IPS-NIHi7 (cell line): ENCODE measurements at regions not wholly inside any gene's neighbourhood (a gene's known extent, or its start where the extent isn't known, plus 50 kb on each side); places are given as distances from the start of the nearest gene placed in this dataset.
"Not testable (repeated sequence)": the region's sequence is repeated elsewhere in the genome, so short reads cannot be mapped to it uniquely, and the experiment has no call there.

Experiments used
- DNase-seq: peaks from one replicate; pipeline ENCODE4 v3.0.0; 2012; ENCODE audit warnings: mixed read lengths; ENCODE audit errors: extremely low spot score

DNA sequence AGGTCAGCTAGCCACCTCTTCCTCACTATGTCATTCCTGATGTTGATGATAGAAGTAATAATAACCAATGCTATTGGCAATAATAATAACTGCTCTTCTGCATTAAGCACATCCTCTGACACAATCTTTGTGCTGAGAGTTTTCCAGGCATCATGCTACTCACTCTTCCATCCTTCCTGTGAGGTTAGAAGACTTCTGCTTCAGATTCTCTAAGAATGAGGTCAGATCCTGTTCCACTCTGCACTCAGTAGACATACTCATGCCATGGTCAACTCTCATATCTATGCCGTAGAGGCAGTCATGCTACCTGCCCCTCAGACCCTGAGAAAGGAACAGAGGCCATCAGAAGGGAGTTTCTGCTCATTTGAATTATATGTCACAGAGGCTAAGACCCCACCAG, 98.1 kb upstream of the TOP1 start:
- DNase-seq, result no peak

DNA sequence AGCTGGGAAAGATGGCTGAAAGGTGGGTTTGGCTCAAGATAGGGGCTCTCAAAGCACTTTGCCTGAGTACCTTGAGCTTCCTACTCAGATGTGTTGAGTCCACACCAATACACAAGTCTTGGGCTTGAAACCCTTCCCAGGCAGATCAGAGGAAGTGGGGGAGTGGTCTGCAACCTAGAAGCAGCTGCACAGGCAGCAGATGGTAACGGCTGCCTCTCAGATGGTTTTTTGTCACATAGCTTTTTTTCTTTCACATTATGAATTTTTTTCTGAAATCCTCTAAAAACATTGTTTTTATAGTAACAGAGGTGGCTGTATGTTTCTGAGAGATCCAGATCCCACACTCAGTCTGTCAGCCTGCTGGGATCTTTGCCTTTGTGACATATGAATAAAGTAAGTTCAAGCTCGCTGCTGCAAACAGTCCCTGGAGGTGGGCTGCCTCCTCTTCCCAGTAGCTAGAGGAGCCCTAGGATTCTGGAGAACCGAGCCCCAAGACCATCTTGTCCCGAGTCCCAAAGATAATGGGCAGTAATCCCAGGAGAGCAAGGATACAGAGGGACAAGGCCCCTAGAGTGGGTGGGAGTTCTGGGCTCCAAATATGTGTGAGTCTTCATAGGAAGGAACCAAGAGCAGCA, 97.1 kb upstream of the TOP1 start:
- no peak for DNase-seq

DNA sequence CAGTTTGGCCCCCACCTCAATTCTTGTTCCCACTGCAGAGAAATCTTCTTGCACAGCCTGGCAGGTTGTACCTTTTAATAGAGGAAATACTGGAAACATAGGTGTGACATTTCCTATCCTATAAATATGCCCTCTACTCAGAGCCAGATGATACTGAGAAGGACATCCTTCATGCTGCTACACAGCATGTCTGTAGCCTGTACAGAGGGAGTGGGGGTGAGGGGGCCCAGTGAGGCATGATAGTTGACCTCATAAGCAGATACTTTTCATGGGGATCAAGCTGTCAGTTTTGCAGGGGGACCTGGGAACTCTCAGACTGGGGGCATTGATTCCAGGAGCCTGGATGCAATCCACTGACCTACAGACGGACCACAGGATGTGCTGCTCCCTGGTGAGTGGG, 96.2 kb upstream of the TOP1 start:
- no peak for DNase-seq

DNA sequence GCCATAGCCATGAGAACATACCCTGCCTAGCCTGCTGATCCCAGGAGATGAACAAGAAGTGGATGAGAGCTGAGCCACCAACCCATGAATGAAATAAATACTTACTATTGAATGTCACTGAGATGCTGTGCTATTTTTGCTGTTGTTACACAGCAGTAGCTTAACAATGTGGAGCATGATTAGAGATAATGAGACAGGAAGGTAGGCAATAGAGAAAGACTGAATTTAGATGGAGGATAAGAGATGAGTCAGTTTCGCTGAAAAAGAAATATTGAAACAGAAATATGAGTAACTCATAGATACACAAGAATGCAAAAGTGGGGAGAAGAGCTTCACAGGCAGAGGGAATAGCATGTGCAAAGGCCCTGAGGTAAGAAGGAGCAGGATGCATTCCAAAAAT, 94.9 kb upstream of the TOP1 start:
- DNase-seq, result no peak

DNA sequence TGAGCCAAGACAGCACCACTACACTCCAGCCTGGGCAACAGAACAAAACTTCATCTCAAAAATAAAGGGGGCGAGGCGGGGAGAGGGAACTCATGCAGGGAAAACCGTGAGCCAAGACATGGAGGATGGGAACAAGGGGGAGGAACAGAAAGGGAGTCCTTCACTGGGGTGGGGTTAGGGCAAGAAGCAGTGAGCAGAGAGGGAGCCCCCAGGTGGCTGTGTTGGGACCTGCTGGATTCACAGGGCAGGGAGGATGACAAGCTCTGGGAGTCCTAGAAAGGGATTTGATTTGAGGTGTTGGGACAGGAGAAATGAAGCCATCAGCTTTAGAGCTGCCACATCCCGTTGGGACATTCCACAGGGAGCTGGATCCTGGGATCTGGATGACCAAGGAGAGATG, 90.6 kb upstream of the TOP1 start:
- DNase-seq, result peak; percentile 75

DNA sequence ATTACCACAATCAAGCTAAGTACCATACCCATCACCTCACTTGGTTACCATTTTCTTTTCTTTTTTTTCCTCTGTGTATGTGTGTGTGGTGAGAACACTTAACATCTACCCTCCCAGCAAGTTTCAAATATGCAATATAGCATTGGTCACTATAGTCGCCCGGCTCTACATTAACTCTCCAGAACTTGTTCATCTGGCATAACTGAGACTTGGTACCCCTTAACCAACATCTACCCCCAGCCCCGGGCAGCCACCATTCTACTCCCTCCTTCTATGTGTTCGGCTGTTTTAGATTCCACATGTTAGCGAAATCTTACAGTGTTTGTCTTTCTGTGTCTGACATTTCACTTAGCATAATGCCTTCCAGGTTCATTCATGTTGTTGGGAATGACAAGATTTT, 89.0 kb upstream of the TOP1 start:
- no peak for DNase-seq

DNA sequence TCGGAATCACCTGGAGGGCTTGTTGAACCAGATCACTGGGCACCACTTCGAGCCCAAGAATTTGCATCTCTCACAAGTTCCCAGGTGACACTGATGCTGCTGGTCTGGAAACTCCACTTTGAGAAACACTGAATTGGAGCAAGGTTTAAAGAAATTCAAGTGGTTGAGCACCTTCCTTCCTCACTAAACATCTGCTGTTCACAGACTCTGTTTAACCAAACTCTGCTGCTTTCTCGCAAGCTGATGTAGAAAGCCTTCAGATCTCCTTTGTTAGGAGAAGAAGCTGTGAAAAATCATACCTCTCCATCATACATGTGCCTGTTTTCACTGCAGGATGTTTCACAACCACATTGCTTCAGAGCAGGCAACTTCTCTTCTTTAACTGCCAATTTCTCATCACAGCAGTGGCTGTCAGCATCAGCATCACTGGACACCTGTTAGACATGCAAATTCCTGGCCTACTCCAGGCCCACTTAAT, 87.5 kb upstream of the TOP1 start:
- no peak for DNase-seq

DNA sequence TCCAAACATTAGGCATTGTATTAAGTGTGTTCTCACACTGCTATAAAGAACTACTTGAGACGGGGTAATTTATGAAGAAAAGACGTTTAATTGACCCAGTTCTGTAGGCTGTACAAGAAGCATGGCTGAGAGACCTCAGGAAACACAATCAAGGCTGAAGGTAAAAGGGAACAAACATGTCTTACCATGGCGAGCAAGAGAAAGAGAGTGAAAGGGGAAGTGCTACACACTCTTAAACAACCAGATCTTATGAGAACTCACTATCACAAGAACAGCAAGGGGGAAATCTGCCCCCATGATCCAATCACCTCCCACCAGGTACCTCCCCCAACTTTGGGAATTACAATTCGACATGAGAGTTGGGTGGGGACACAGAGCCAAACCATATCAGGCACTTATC, 86.6 kb upstream of the TOP1 start:
- DNase-seq, result no peak

DNA sequence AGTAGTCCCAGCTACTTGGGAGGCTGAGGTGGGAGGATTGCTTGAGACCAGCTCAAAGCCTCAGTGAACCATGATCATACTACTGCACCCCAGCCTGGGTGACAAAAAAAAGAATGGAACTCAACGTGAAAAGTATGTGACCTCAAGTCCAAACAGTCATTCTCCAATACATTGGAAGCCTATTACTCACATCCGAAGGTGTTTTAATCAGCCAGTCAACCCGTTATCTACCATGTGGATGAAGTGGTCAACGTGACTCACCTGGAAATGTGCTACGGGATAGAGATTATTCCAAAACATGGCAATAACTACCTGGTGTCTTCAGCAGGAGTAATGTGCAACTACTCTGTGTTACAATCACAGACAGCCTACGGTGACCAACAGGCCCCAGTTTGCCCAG, 85.8 kb upstream of the TOP1 start:
- no peak for DNase-seq

DNA sequence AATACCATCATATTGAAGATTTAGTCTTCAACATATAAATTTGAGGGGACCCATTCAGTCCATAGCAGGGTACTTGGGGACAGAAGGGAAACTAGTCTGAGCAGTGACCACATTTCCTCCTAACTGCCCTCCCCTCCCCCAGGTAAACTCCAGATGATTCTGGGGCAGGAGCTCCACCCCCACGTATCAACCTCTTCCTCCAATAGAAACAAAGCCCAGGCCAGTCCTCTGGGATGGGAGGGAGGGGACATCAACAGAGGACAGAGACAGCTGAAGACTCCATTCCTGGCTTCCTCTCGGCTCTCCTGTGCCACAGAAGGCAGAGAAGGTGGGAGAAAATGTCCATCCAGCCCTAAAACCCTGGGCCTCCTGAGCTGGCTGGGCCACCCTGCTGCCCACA, 85.0 kb upstream of the TOP1 start:
- peak; percentile 58 for DNase-seq

DNA sequence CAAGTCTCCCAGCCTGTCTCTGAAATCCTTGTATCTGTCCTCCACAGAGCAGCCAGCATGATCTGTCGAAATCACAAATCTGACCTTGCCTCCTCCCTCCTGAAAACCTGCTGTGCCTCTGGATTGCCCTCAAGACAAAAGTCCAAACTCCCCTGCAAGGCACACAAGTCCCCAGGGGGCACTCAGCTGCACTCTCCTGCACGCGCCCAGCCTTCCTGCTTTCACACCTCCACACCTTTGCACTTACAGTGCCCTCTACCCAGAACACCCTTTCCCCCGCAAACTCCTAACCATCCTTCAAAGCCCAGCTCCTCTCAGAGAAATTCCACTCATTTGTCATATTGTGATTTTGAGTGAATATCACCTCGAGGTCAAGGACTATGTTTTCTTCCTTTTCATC, 83.4 kb upstream of the TOP1 start:
- no peak for DNase-seq

DNA sequence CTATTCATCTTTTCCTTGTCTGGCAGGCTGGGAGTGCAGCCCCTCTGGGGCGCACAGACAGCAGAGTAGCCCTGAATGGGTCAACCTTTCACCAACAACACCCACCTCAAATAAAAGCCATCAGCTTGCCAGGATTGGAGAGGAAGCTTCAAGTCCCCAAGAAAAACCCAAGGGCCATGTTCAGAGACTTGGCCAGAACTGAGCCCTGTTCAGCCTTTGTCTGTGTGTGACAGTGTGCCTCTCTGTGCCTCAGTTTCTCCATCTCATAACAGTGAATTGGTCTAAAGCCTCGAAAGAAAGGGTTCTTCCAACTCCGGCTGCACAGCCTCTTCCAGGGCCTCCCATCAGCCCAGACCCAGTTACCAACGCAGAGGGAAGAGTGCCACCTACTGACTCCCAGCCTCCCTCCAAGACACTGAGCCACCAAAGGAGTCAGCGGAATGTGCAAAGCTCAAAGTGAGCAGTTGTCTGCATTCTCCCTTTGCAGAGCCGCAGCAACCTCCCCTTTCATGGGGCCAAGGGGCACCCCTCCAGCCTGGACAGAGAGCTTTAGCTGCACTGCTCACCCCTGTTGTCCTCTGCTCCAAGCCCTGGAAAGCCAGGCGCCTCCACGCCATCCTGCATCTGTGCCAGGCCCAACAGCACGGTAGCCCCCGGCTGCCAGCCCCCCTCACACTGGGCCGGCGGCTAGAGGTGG, 82.7 kb upstream of the TOP1 start:
- peak; percentile 85 for DNase-seq

DNA sequence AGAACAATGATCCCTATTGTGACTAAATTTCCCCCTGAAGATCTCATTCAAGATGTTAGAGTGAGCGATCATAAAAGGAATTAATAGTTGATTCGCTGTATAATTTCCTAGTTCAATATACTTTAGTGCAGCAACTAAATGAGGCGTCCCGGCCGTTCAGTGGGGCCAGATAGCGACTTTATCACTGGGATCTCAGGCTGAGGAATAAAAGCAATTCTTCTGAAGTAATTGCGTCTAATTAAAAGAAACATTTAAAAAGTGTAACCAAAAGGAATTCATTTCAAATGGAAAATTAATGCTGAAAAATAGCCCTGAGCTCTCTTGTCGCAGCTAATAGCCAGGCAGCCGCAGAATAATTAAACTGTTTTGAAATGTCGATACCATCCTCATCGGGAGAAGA, 82.2 kb upstream of the TOP1 start:
- no peak for DNase-seq

DNA sequence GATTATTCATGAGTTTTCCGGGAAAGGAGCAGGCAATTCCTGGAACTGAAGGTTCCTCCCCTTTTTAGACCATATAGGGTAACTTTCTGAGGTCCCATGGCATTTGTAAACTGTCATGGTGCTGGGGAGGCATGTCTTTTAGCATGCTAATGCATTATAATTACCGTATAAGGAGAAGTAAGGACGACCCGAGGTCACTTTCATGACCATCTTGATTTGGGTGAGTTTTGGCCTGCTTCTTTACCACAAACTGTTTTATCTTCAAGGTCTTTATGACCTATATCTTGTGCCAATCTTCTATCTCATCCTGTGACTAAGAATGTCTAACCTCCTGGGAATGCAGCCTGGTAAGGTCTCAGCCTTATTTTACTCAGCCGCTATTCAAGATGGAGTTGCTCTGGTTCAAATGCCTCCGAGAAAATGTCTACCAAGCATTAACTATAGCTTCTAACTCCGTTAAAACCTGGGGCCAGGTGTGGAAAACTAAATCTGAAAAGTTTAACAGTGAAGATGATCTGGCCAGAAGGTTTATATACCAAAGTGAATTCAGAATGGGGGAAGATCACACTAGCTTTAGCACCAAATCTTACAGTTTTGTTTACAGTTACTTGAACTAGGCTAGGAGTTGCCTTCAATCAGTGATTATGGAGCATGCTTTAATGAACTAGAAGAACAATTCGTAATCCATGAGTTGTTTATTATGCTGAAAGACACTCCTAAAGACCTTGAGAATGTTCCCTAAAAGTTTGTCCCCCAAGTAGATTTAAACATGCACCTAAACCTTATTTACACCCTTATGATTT, 80.0 kb upstream of the TOP1 start:
- DNase-seq, result no peak

DNA sequence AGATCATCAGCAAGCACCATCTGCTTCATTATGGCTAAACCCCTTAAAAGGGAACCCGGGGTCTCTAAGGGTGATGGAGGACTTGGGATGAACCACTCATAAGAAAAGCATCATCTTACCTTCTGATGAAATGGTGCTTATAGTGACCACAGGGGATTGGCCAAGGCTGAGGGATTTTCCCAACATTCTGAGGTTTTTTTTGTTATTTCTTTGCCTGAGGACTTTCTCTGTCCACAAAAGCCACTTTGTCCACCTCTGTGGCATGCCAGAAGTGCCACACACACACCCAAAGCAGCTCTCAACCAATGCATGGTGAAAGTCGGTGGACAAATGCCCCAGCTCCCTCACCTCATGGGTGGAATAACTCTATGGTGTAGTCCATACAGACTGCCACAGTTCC, 79.3 kb upstream of the TOP1 start:
- DNase-seq, result no peak

DNA sequence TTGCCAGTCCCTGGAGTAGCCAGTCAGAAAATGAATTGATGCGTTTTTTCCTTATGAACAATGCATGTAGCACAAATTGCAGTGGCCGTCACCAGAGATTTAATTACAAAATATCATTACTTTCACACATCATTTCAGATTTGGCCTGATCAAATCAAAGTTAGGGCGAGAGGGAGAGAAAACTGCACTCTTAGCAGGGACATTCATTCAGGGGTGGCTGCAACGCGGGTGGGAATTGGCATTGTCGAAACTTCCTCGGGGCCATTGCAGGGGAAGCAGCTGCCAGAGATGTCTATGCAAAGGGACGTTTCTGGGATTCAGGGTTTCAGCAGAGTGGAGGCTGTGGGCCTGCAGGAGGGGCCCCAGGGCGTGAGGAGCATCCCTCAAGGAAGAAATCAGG, 76.5 kb upstream of the TOP1 start:
- no peak for DNase-seq

DNA sequence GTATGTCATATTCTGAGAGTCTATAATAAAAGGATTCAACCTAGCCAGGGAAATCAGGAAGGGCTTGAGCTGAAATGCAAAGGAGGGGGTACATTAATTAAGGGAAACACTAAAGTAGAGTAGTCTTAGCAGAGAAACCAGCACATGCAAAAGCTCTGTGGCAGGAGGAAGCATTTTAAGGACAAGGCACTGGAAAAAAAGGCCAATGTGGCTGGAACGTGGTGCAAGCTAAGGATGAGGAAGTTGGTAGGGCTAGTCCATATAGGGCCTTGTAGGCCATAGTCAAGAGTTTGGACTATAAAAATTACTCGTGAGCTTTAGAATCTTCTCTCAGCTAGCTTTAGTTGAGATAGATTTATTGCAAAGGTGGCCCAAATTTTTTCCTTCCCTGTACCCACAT, 75.2 kb upstream of the TOP1 start:
- no peak for DNase-seq

DNA sequence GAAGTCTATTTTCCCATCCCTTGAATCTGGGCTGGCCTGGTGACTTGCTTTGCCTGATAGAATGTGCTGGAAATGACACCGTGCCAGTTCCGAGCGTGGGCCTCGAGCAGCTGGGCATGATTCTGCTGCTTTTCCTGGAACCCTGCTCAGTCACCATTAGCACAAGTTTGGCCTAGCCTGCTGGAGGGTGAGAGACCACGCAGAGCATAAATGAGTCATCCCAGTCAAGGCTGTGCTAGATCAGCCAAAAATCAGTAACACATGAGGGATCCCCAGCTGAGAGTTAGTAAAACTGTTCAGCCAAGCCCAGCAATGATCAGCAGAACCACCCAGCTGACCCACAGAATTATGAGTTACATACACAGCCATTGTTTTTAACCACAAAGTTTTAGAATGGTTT, 74.8 kb upstream of the TOP1 start:
- no peak for DNase-seq

DNA sequence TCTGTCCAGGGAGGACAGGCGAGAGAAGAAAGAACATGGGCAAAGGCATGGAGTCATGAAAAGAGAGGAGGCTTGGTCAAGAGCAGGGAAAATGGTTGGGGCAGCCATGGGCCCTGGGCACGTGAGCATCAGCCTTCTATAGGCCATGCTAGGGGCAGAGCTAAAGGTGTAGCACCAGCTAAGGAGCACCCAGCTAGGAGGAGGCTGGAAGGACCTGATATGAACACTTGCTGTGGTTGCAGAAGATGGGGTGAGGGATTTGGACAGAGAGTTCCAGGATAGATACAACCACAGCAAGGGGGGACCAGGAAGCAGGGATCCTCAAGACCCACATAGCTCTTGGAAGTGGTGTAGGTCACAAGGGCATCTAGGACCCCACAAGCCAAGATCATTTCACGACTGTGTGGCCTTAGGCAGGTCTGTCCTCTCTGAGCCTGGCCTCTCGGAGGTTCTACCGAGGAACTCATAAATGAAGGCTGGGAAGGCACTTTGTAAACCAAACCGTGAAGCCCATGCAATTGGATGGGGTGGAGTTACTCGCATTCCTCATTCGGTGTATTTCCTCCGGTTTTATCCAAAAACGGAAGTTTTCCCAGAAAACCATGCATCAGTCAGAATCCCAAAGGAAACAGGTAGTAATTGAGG, 74.0 kb upstream of the TOP1 start:
- no peak for DNase-seq

DNA sequence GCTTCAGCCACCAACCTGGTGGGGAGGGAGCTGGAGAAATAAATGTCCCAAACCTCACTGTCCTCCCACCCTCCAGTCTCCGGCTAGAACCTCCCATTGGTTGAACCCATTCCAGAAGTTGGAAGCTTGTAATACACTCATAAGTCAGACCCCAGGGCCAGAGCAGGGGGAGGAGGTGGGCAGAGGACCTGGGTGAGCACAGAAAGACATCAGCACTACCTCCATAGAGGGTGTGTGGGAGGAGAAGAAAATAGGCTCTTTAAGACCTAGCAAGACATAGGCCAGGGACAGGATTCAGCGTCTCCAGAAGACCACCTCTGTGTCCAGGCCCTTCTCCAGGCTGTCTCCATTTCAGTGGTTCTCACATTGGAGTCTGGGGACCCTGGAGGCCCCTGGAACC, 73.3 kb upstream of the TOP1 start:
- DNase-seq, result no peak

DNA sequence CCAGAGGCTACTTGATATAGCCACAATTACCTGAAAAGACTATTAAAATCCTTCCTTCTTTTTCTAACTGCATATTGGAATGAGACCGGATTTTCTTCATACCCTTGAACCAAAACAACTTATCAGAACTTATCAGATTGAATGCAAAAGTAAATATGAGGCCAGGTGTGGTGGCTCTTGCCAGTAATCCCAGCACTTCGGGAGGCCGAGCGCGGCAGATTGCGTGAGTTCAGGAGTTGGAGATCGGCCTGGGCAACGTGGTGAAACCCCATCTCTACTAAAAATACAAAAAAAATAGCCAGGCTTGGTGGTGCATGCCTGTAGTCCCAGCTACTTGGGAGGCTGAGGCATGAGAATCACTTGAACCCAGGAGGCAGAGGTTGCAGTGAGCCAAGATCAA, 72.8 kb upstream of the TOP1 start:
- not testable (repeated sequence) for DNase-seq

DNA sequence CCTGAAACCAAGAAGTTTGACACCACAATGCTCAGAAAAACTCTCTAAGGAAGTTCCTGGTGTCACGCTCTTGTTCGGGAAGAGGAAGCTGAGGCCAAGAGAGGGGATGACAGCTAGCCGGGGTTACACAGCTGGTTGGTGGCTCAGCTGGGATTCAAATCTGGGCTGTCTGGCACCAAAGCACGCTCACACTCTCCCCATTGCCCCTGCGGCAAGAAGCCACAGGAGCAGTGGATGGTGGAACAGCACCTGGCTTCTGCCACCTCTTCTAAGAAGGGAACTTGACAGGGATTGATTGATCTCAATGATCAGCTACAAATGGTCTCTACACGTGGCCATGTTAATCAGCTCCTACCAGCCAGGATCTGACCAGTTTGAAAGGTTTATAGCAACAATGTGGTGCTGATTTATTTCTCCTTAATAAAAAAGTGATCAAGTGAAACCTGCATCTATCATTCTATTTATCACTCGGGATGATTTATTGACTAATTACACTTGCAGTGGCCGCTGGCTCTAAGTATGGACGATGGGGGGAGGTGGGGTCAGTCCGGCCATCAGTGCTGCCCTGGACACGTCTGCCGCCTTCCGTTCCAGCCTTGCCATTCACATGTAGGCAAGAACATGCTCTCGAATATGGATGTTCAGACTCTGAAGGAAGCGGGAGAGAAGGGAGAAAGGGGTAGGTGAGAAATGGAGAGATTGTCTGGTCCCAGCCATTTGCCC, 71.9 kb upstream of the TOP1 start:
- DNase-seq, result no peak
